ENCODE measurements at regions not wholly inside any gene's neighbourhood (a gene's known extent, or its start where the extent isn't known, plus 50 kb on each side); places are given as distances from the start of the nearest gene placed in this dataset.

DNA sequence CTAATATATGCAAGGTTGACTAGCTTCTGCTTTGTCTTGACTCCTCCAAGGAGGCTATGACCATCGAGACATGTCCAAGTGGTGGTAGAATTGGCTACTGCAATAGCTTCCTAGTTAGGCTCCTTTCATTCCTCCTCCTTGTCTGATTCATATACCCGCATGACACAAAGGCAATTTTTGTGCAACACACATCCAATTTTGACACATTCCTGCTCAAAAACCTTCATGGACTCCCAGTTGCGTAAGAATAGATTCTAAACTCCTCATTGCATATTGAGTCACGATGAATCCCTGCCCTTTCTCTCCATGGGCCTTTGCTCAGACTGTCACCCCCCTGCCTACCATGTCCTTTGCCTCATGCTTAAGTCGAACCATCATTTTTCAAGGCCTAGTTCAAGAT lies 344.5 kb downstream of the ACTL7B start:
- no peaks in the 10 kb centered on the region; a peak in 1 of 7 replicates for H3K36me3 Mint-ChIP-seq (ENCODE audit: insufficient read depth in 1 of 3, low read depth in 3 of 3)
- H3K4me1 ChIP-seq (ENCODE audit: insufficient read depth, low read length): no peaks in the 10 kb centered on the region
- H3K56ac ChIP-seq (ENCODE audit: insufficient read length, low read depth, low read length): no peak overlapping the region
- no peak overlapping the region for H2BK20ac ChIP-seq (ENCODE audit: low read depth, low read length, poor library complexity, severe bottlenecking)
- H3T11ph ChIP-seq (ENCODE audit: low read length): no peak overlapping the region
- H2AFZ ChIP-seq (ENCODE audit: low read length): no peak overlapping the region
- no peak overlapping the region for H2BK12ac ChIP-seq (ENCODE audit: insufficient read length, low read depth, low read length)
- H3K23me2 ChIP-seq (ENCODE audit: insufficient read length, low read depth, low read length, poor library complexity, severe bottlenecking): no peaks in the 10 kb centered on the region
- H3K27me3 Mint-ChIP-seq (ENCODE audit: low read depth): no peaks in the 10 kb centered on the region
- H3K27me3 ChIP-seq (ENCODE audit: insufficient read depth, low read length): no peaks in the 10 kb centered on the region
- no peak overlapping the region for H3K14ac ChIP-seq (ENCODE audit: insufficient read depth, low read length)
- peaks cover 0 to 2% of the 10 kb centered on the region in 2 experiments; a peak in 2 of 5 replicates for H3K9me3 Mint-ChIP-seq
- no peak overlapping the region for H3K4me3 Mint-ChIP-seq
- H2BK5ac ChIP-seq (ENCODE audit: insufficient read length, low read length): no peak overlapping the region
- no peak overlapping the region for H3K18ac ChIP-seq (ENCODE audit: insufficient read length, low read depth, low read length)
- no peak overlapping the region for H3K4me2 ChIP-seq (ENCODE audit: insufficient read depth, insufficient read length, low read length)
- H3K4ac ChIP-seq (ENCODE audit: low read depth, low read length): no peak overlapping the region
- TF ChIP-seq, protein P1, sequence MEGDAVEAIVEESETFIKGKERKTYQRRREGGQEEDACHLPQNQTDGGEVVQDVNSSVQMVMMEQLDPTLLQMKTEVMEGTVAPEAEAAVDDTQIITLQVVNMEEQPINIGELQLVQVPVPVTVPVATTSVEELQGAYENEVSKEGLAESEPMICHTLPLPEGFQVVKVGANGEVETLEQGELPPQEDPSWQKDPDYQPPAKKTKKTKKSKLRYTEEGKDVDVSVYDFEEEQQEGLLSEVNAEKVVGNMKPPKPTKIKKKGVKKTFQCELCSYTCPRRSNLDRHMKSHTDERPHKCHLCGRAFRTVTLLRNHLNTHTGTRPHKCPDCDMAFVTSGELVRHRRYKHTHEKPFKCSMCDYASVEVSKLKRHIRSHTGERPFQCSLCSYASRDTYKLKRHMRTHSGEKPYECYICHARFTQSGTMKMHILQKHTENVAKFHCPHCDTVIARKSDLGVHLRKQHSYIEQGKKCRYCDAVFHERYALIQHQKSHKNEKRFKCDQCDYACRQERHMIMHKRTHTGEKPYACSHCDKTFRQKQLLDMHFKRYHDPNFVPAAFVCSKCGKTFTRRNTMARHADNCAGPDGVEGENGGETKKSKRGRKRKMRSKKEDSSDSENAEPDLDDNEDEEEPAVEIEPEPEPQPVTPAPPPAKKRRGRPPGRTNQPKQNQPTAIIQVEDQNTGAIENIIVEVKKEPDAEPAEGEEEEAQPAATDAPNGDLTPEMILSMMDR (conservative IDR thresholded peaks at IDR 0.05): no peak
- H3K4me1 Mint-ChIP-seq: peaks cover 0 to 8% of the 10 kb centered on the region in 2 experiments; a peak in 1 of 4 replicates
- no peak overlapping the region for H3K27ac ChIP-seq (ENCODE audit: insufficient read length, low read depth, low read length)
- no peaks in the 10 kb centered on the region for H3K79me2 ChIP-seq (ENCODE audit: insufficient read depth, low read length)
- WGBS (ENCODE audit: extremely low coverage, insufficient read length, low lambda C conversion rate): no CpG with 5 or more reads among the region's 5 CpGs
- no peak overlapping the region for H4K91ac ChIP-seq (ENCODE audit: insufficient read length, low read depth, low read length)
- no peak overlapping the region for H4K8ac ChIP-seq (replicated peaks; ENCODE audit: insufficient read length, low read depth, low read length)
- no peak overlapping the region for H3K9ac ChIP-seq (ENCODE audit: extremely low read depth, insufficient read length, low read length)
- no peak overlapping the region for H2BK15ac ChIP-seq (ENCODE audit: low read depth, low read length)
- no peak overlapping the region for H3K23ac ChIP-seq (ENCODE audit: insufficient read length, low read depth, low read length)
- no peak overlapping the region for H4K5ac ChIP-seq (ENCODE audit: insufficient read length, low read depth, low read length)
- no peaks in the 10 kb centered on the region for H3K9me3 ChIP-seq (ENCODE audit: control insufficient read depth, low read depth, low read length)
- H2BK120ac ChIP-seq (ENCODE audit: low read depth, low read length, poor library complexity, severe bottlenecking): no peak overlapping the region
- H3K79me1 ChIP-seq (ENCODE audit: insufficient read depth, low read depth, low read length, poor library complexity, severe bottlenecking): no peaks in the 10 kb centered on the region
- DNase-seq: no peak
- H4K20me1 ChIP-seq (ENCODE audit: control insufficient read depth, insufficient read depth, insufficient read length): no peaks in the 10 kb centered on the region
- no peak overlapping the region for H3K27ac Mint-ChIP-seq
- H2AK5ac ChIP-seq (ENCODE audit: insufficient read length, low read length): no peak overlapping the region
